Endothelial cell of umbilical vein (primary cell): ENCODE measurements at regions not wholly inside any gene's neighbourhood (a gene's known extent, or its start where the extent isn't known, plus 50 kb on each side); places are given as distances from the start of the nearest gene placed in this dataset.

Source experiments
- EZH2 ChIP-seq: IDR thresholded peaks from 2 replicates; pipeline ENCODE4 v1.6.1; 2012; ENCODE audit warnings: borderline replicate concordance, low read depth, mild to moderate bottlenecking, moderate library complexity, low read length, inconsistent platforms; ENCODE audit not compliant: severe bottlenecking
- JUN ChIP-seq: IDR thresholded peaks from 2 replicates; pipeline ENCODE4 v1.6.1; 2011; ENCODE audit warnings: borderline replicate concordance, low read depth; ENCODE audit not compliant: insufficient read length, insufficient read depth
- POLR2A ChIP-seq: IDR thresholded peaks from 2 replicates; pipeline ENCODE4 v1.6.1; 2012; ENCODE audit warnings: low read depth, mild to moderate bottlenecking, control low read depth, low read length
- POLR2AphosphoS5 ChIP-seq: IDR thresholded peaks from 2 replicates; pipeline ENCODE4 v1.6.1; 2012; ENCODE audit warnings: low read depth, mild to moderate bottlenecking, control low read depth, low read length, moderate library complexity; ENCODE audit not compliant: insufficient read depth
- TF ChIP-seq, protein P1 (sequence below), 2 donors: IDR thresholded peaks; 1 replicate in 1 of 2; 2 replicates in 1 of 2; pipeline ENCODE4 v1.5.1; 2011; ENCODE audit warnings: low read length in 2 of 2, mild to moderate bottlenecking in 2 of 2, moderate library complexity in 2 of 2, control low read depth in 1 of 2, inconsistent platforms in 1 of 2, low read depth in 1 of 2; ENCODE audit not compliant: insufficient read depth in 1 of 2; ENCODE audit errors: extremely low read depth in 1 of 2

DNA sequence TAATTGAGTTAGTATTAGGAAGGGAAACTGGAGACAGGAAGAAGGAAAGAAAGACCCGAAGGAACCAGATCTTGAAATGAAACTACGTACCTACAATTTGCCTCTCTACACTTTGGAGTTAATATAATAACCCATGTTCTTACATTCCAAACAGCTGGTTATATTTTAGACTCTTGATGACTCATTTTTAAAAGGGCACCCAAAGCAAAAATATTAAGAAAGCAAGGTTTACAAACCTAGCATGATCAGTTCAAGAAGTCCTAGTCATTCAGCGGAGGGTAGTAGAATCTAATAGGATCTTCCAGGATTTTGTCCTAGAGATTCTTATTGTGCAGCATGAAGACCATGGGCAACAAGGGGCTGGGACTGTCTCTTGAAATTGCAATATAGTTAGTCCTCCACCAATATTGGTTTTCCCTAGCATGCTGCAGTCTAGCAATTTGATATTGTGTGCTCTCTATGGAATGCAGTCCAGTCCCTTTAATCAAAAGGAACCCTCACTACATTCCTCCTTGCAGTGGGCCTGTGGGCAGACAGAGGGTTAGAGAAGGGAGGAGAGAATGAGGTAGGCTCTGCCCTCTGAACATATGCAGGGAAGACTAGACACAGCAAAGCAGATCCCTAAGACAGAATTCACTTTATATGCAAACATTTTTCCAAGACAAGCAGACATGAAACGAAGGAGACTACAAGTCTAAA, 230.3 kb downstream of the INHBA start:
- TF ChIP-seq, protein P1, sequence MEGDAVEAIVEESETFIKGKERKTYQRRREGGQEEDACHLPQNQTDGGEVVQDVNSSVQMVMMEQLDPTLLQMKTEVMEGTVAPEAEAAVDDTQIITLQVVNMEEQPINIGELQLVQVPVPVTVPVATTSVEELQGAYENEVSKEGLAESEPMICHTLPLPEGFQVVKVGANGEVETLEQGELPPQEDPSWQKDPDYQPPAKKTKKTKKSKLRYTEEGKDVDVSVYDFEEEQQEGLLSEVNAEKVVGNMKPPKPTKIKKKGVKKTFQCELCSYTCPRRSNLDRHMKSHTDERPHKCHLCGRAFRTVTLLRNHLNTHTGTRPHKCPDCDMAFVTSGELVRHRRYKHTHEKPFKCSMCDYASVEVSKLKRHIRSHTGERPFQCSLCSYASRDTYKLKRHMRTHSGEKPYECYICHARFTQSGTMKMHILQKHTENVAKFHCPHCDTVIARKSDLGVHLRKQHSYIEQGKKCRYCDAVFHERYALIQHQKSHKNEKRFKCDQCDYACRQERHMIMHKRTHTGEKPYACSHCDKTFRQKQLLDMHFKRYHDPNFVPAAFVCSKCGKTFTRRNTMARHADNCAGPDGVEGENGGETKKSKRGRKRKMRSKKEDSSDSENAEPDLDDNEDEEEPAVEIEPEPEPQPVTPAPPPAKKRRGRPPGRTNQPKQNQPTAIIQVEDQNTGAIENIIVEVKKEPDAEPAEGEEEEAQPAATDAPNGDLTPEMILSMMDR (IDR thresholded peaks at IDR 0.05; ENCODE audit: extremely low read depth in 1 of 2, insufficient read depth in 1 of 2, low read depth in 1 of 2, low read length in 2 of 2): no peak
- no peak for TF ChIP-seq EZH2
- TF ChIP-seq POLR2AphosphoS5: no peak
- TF ChIP-seq JUN: no peak
- no peak for TF ChIP-seq POLR2A
